ENCODE measurements at regions not wholly inside any gene's neighbourhood (a gene's known extent, or its start where the extent isn't known, plus 50 kb on each side); places are given as distances from the start of the nearest gene placed in this dataset.
A peak's percentile ranks its signal among the peaks of the same experiment; 100 is the strongest.

GRCh38 chr11:104327861-104328511, 164.0 kb upstream of the PDGFD start:
- no peak overlapping the region for H3K56ac ChIP-seq (ENCODE audit: extremely low read depth, insufficient read depth, low read length)
- ChIA-PET POLR2A (ENCODE audit: unreplicated experiment) (no interaction called here), CTCF (interaction anchor here (1.1 kb wide), 1 partner anchor 15 kb away, joined by 3 read pairs; no protein-coding TSS in a partner anchor)
- dilution Hi-C loops (cut with HindIII; ENCODE audit: low sequenced_read_pairs, unreplicated experiment) (no loop called here), intact Hi-C loops (cut with micrococcal nuclease) (no loop called here), in situ Hi-C loops (cut with MboI; ENCODE audit: low sequenced_read_pairs) (no loop called here)
- H4K20me1 ChIP-seq (ENCODE audit: insufficient read depth, low read length), result no peaks in the 10 kb centered on the region
- no peak overlapping the region for H3K27ac ChIP-seq (ENCODE audit: insufficient read depth, low read length)
- H3K4ac ChIP-seq (ENCODE audit: low read depth, low read length), result no peak overlapping the region
- H3K9me1 ChIP-seq (ENCODE audit: insufficient read depth, low read length), result no peaks in the 10 kb centered on the region
- H3K4me1 ChIP-seq (ENCODE audit: control insufficient read depth, insufficient read depth, low read length), result no peaks in the 10 kb centered on the region
- H3K9me3 ChIP-seq (ENCODE audit: control insufficient read depth, insufficient read depth, low read length), result no peaks in the 10 kb centered on the region
- no peak overlapping the region for H3K4me2 ChIP-seq (ENCODE audit: low read depth, low read length)
- no peak overlapping the region for H4K91ac ChIP-seq (ENCODE audit: insufficient read depth, low read depth, low read length)
- no peak overlapping the region for H2BK15ac ChIP-seq (ENCODE audit: low read depth, low read length)
- H3K18ac ChIP-seq (ENCODE audit: low read depth, low read length), result no peak overlapping the region
- H2AFZ ChIP-seq (replicated peaks; ENCODE audit: low read length, poor library complexity), result no peak overlapping the region
- H2BK120ac ChIP-seq (ENCODE audit: low read depth, low read length), result no peak overlapping the region
- H3K79me1 ChIP-seq (ENCODE audit: low read depth in 1 of 2, low read length in 2 of 2), result no peaks in the 10 kb centered on the region
- H3K23ac ChIP-seq (ENCODE audit: low read depth, low read length), result no peak overlapping the region
- WGBS, 2 experiments (ENCODE audit: extremely low coverage in 2 of 2, insufficient read length in 1 of 2), result 63% methylated on average over 2 of the region's 6 CpGs; no CpG with 5 or more reads in 1 of the 2 experiments
- H4K5ac ChIP-seq (ENCODE audit: low read depth, low read length), result no peak overlapping the region
- H3K36me3 ChIP-seq (ENCODE audit: control insufficient read depth, insufficient read depth, low read length), result no peaks in the 10 kb centered on the region
- no peak overlapping the region for H3K9ac ChIP-seq (ENCODE audit: low read depth, low read length)
- DNase-seq, result peak; percentile 2
- no peak overlapping the region for H4K8ac ChIP-seq (ENCODE audit: low read depth in 2 of 2, low read length in 2 of 2)
- no peak overlapping the region for H2AK5ac ChIP-seq (ENCODE audit: low read depth, low read length)
- no peak overlapping the region for H2BK20ac ChIP-seq (ENCODE audit: low read depth, low read length)
- no peak overlapping the region for H3K4me3 ChIP-seq (ENCODE audit: insufficient read depth, low read depth, low read length)
- no peak overlapping the region for H2BK5ac ChIP-seq (ENCODE audit: low read depth, low read length, poor library complexity, severe bottlenecking)
- H2AK9ac ChIP-seq (replicated peaks; ENCODE audit: low read depth, low read length, poor library complexity), result no peak overlapping the region
- H3K14ac ChIP-seq (replicated peaks; ENCODE audit: low read depth, low read length), result no peak overlapping the region
- no peak for TF ChIP-seq POLR2A (IDR thresholded peaks at IDR 0.05; ENCODE audit: low read depth, low read length)
- no peak for TF ChIP-seq MAZ (IDR thresholded peaks at IDR 0.05; ENCODE audit: borderline replicate concordance, low read depth, low read length)
- TF ChIP-seq RFX5 (IDR thresholded peaks at IDR 0.05; ENCODE audit: low read depth, low read length), result no peak
- TF ChIP-seq FOS (IDR thresholded peaks at IDR 0.05; ENCODE audit: low read depth, low read length), result no peak
- TF ChIP-seq SMC3 (IDR thresholded peaks at IDR 0.05; ENCODE audit: low read depth, low read length), result no peak
- no peak for TF ChIP-seq CTCF (conservative IDR thresholded peaks at IDR 0.05; ENCODE audit: low read depth, low read length)
- no peaks in the 10 kb centered on the region for H3K27me3 ChIP-seq (ENCODE audit: control insufficient read depth, insufficient read depth, low read length)
- no peak for ATAC-seq (ENCODE audit: low read depth)
- no TSS peak for BruUV-seq (replicated peaks)

Data from IMR-90 (cell line).